ENCODE measurements at regions not wholly inside any gene's neighbourhood (a gene's known extent, or its start where the extent isn't known, plus 50 kb on each side); places are given as distances from the start of the nearest gene placed in this dataset.

- Histone ChIP-seq H3K36me3 (ENCODE audit: control insufficient read depth, insufficient read depth, low read length) (no peaks in the 10 kb centered on the region), H3K27me3 (replicated peaks; ENCODE audit: control insufficient read depth, insufficient read depth, low read length) (no peaks in the 10 kb centered on the region), H3K4me3 (replicated peaks; ENCODE audit: low read depth, low read length) (no peak overlapping the region)
- no peak for TF ChIP-seq CTCF (IDR thresholded peaks at IDR 0.05; ENCODE audit: insufficient read depth, low read length, poor library complexity, severe bottlenecking)
- DNase-seq (ENCODE audit: extremely low read depth, insufficient read length), result no peak
These were observed 1176.2 kb downstream of the DNAJB9 start for GRCh38 chr7:109745677-109746410.

GRCh38 chr7:109751241-109751640, 1181.6 kb downstream of the DNAJB9 start:
- no peak overlapping the region for H3K4me3 ChIP-seq (replicated peaks; ENCODE audit: low read depth, low read length)
- no peaks in the 10 kb centered on the region for H3K36me3 ChIP-seq (ENCODE audit: control insufficient read depth, insufficient read depth, low read length)
- no peak for DNase-seq (ENCODE audit: extremely low read depth, insufficient read length)
- no peak for TF ChIP-seq CTCF (IDR thresholded peaks at IDR 0.05; ENCODE audit: insufficient read depth, low read length, poor library complexity, severe bottlenecking)
- H3K27me3 ChIP-seq (replicated peaks; ENCODE audit: control insufficient read depth, insufficient read depth, low read length), result no peaks in the 10 kb centered on the region

GRCh38 chr7:109752068-109752467, 1182.4 kb downstream of the DNAJB9 start:
- Histone ChIP-seq H3K27me3 (replicated peaks; ENCODE audit: control insufficient read depth, insufficient read depth, low read length) (no peaks in the 10 kb centered on the region), H3K4me3 (replicated peaks; ENCODE audit: low read depth, low read length) (no peak overlapping the region), H3K36me3 (ENCODE audit: control insufficient read depth, insufficient read depth, low read length) (no peaks in the 10 kb centered on the region)
- no peak for DNase-seq (ENCODE audit: extremely low read depth, insufficient read length)
- TF ChIP-seq CTCF (IDR thresholded peaks at IDR 0.05; ENCODE audit: insufficient read depth, low read length, poor library complexity, severe bottlenecking), result no peak

GRCh38 chr7:109757713-109758112, 1188.0 kb downstream of the DNAJB9 start:
- no peak for TF ChIP-seq CTCF (IDR thresholded peaks at IDR 0.05; ENCODE audit: insufficient read depth, low read length, poor library complexity, severe bottlenecking)
- H3K27me3 ChIP-seq (replicated peaks; ENCODE audit: control insufficient read depth, insufficient read depth, low read length), result no peaks in the 10 kb centered on the region
- no peaks in the 10 kb centered on the region for H3K36me3 ChIP-seq (ENCODE audit: control insufficient read depth, insufficient read depth, low read length)
- H3K4me3 ChIP-seq (replicated peaks; ENCODE audit: low read depth, low read length), result no peak overlapping the region
- DNase-seq (ENCODE audit: extremely low read depth, insufficient read length), result no peak

- no peaks in the 10 kb centered on the region for H3K36me3 ChIP-seq (ENCODE audit: control insufficient read depth, insufficient read depth, low read length)
- no peaks in the 10 kb centered on the region for H3K27me3 ChIP-seq (replicated peaks; ENCODE audit: control insufficient read depth, insufficient read depth, low read length)
- no peak for DNase-seq (ENCODE audit: extremely low read depth, insufficient read length)
- TF ChIP-seq CTCF (IDR thresholded peaks at IDR 0.05; ENCODE audit: insufficient read depth, low read length, poor library complexity, severe bottlenecking), result no peak
- no peak overlapping the region for H3K4me3 ChIP-seq (replicated peaks; ENCODE audit: low read depth, low read length)
These were observed 1193.9 kb downstream of the DNAJB9 start for GRCh38 chr7:109763611-109764010.

- no peaks in the 10 kb centered on the region for H3K27me3 ChIP-seq (replicated peaks; ENCODE audit: control insufficient read depth, insufficient read depth, low read length)
- DNase-seq (ENCODE audit: extremely low read depth, insufficient read length), result no peak
- TF ChIP-seq CTCF (IDR thresholded peaks at IDR 0.05; ENCODE audit: insufficient read depth, low read length, poor library complexity, severe bottlenecking), result no peak
- H3K36me3 ChIP-seq (ENCODE audit: control insufficient read depth, insufficient read depth, low read length), result no peaks in the 10 kb centered on the region
- H3K4me3 ChIP-seq (replicated peaks; ENCODE audit: low read depth, low read length), result no peak overlapping the region
These were observed 1202.5 kb downstream of the DNAJB9 start for GRCh38 chr7:109772161-109772560.
